Endodermal cell (in vitro differentiated cells): ENCODE measurements at regions not wholly inside any gene's neighbourhood (a gene's known extent, or its start where the extent isn't known, plus 50 kb on each side); places are given as distances from the start of the nearest gene placed in this dataset.

Source experiments
- DNase-seq: peaks from one replicate; pipeline ENCODE4 v3.0.0-alpha.2; 2017
- H3K27ac ChIP-seq: 2 replicates; pipeline ENCODE4 v1.5.1; 2013; ENCODE audit warnings: mild to moderate bottlenecking, low read depth, low read length, moderate library complexity
- H3K27me3 ChIP-seq: 2 replicates; pipeline ENCODE4 v1.6.1; 2013; ENCODE audit warnings: mild to moderate bottlenecking, low read length, moderate library complexity; ENCODE audit not compliant: insufficient read depth, control insufficient read depth, poor library complexity, severe bottlenecking
- H3K36me3 ChIP-seq: 2 replicates; pipeline ENCODE4 v1.7.0; 2013; ENCODE audit warnings: mild to moderate bottlenecking, low read length, moderate library complexity; ENCODE audit not compliant: control insufficient read depth, insufficient read depth
- H3K4me1 ChIP-seq: one replicate; pipeline ENCODE4 v1.7.0; 2013; ENCODE audit warnings: low read length; ENCODE audit not compliant: control insufficient read depth, insufficient read depth
- H3K4me3 ChIP-seq: 2 replicates; pipeline ENCODE4 v1.5.1; 2013; ENCODE audit warnings: mild to moderate bottlenecking, low read length, moderate library complexity
- H3K9ac ChIP-seq: 2 replicates; pipeline ENCODE4 v1.6.1; 2013; ENCODE audit warnings: mild to moderate bottlenecking, low read length, moderate library complexity; ENCODE audit not compliant: poor library complexity, severe bottlenecking; ENCODE audit errors: extremely low read depth
- H3K9me3 ChIP-seq: 2 replicates; pipeline ENCODE4 v1.6.1; 2013; ENCODE audit warnings: mild to moderate bottlenecking, low read length, moderate library complexity; ENCODE audit not compliant: control insufficient read depth
- H3K27ac Mint-ChIP-seq: 2 replicates; pipeline ENCODE4 v1.8.0; 2020; ENCODE audit warnings: mixed read lengths
- H3K27me3 Mint-ChIP-seq: 2 replicates; pipeline ENCODE4 v1.8.0; 2021; ENCODE audit warnings: mild to moderate bottlenecking, mixed read lengths; ENCODE audit not compliant: insufficient read depth
- H3K36me3 Mint-ChIP-seq: 2 replicates; pipeline ENCODE4 v1.8.0; 2020; ENCODE audit warnings: low read depth, mixed read lengths
- H3K4me1 Mint-ChIP-seq: 2 replicates; pipeline ENCODE4 v1.8.0; 2020; ENCODE audit warnings: mixed read lengths
- H3K4me3 Mint-ChIP-seq: 2 replicates; pipeline ENCODE4 v1.8.0; 2020; ENCODE audit warnings: mild to moderate bottlenecking, moderate library complexity, mixed read lengths
- H3K9me3 Mint-ChIP-seq: 2 replicates; pipeline ENCODE4 v1.8.0; 2020; ENCODE audit warnings: mild to moderate bottlenecking, mixed read lengths
- WGBS, 2 experiments: methylation state at CpG; one replicate each; pipeline versions ENCODE4 v1.1.5 to v1.1.7; 2013; ENCODE audit warnings: missing lambda C conversion rate in 2 of 2, mixed read lengths in 1 of 2; ENCODE audit not compliant: insufficient coverage in 1 of 2, insufficient read length in 1 of 2; 5-methylcytosine and 5-hydroxymethylcytosine counted together
- TF ChIP-seq, protein P1 (sequence below): fragments of 200-600 bp; sonication (generic); conservative IDR thresholded peaks from 2 replicates; pipeline ENCODE4 v1.5.0; 2021; ENCODE audit warnings: antibody characterized with exemption, mild to moderate bottlenecking

GRCh38 chr4:23590431-23590830, 299.4 kb downstream of the PPARGC1A start:
- Mint-ChIP-seq H3K4me1 (no peaks in the 10 kb centered on the region), H3K36me3 (no peaks in the 10 kb centered on the region), H3K27me3 (no peaks in the 10 kb centered on the region), H3K9me3 (peaks cover 35% of the 10 kb centered on the region), H3K27ac (no peak overlapping the region), H3K4me3 (no peak overlapping the region)
- Histone ChIP-seq H3K9ac (no peak overlapping the region), H3K9me3 (peaks cover 40% of the 10 kb centered on the region), H3K27me3 (no peaks in the 10 kb centered on the region), H3K36me3 (no peaks in the 10 kb centered on the region), H3K4me3 (no peak overlapping the region), H3K4me1 (no peaks in the 10 kb centered on the region), H3K27ac (no peak overlapping the region)
- 40 to 65% methylated on average over 1 to 2 of the region's 2 CpGs for WGBS, 2 experiments
- TF ChIP-seq, protein P1, sequence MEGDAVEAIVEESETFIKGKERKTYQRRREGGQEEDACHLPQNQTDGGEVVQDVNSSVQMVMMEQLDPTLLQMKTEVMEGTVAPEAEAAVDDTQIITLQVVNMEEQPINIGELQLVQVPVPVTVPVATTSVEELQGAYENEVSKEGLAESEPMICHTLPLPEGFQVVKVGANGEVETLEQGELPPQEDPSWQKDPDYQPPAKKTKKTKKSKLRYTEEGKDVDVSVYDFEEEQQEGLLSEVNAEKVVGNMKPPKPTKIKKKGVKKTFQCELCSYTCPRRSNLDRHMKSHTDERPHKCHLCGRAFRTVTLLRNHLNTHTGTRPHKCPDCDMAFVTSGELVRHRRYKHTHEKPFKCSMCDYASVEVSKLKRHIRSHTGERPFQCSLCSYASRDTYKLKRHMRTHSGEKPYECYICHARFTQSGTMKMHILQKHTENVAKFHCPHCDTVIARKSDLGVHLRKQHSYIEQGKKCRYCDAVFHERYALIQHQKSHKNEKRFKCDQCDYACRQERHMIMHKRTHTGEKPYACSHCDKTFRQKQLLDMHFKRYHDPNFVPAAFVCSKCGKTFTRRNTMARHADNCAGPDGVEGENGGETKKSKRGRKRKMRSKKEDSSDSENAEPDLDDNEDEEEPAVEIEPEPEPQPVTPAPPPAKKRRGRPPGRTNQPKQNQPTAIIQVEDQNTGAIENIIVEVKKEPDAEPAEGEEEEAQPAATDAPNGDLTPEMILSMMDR = no peak
- DNase-seq = no peak

DNA sequence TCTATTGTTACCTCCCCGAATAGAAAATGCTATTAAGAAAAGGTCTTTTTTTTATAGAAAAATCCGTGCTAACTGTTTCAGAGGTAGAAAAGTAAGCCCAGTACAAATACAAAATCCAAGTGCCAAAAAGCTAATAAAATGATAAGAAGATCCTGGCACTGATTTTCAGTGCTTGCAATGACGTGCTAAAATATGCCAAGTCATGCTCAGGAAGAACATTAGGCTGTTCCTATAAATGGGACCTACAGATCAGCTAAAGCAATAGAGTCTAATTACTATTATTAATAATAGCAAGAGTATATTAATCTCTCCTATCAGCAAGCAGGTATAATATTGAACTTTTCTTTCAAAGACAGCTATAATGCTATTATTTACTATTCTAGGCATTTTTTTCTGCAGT, 305.8 kb downstream of the PPARGC1A start:
- H3K4me1 ChIP-seq = no peaks in the 10 kb centered on the region
- H3K4me1 Mint-ChIP-seq = peaks cover 11% of the 10 kb centered on the region
- H3K36me3 ChIP-seq = no peaks in the 10 kb centered on the region
- no peaks in the 10 kb centered on the region for H3K27me3 ChIP-seq
- H3K9me3 Mint-ChIP-seq = peaks cover 4% of the 10 kb centered on the region
- DNase-seq = no peak
- peaks cover 9% of the 10 kb centered on the region for H3K9me3 ChIP-seq
- H3K4me3 Mint-ChIP-seq = no peak overlapping the region
- TF ChIP-seq, protein P1 = no peak
- H3K27ac Mint-ChIP-seq = no peak overlapping the region
- H3K27ac ChIP-seq = no peak overlapping the region
- no peaks in the 10 kb centered on the region for H3K36me3 Mint-ChIP-seq
- no peak overlapping the region for H3K9ac ChIP-seq
- WGBS, 2 experiments = 69 to 100% methylated on average over 1 to 3 of the region's 3 CpGs
- H3K27me3 Mint-ChIP-seq = no peaks in the 10 kb centered on the region
- H3K4me3 ChIP-seq = no peak overlapping the region

DNA sequence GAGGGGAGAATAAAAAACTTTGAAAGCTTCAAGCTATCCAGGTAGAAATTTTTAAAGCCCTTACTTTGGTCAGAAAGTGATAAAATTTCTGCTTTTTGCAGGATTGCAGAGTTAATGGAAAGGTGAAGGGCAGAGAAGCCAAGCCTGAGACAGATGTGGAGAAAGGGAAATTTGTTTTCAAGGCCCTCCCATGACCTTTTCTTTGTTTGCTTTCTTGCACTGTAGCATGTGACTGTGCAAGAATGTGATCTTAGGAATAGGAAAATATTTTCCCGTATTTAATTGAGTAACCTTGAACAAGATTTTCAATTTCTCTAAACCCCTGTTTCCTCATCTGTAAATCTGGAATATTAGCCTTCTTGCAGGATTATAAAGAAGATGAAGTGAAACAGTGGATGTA, 307.2 kb downstream of the PPARGC1A start:
- whole genome bisulfite sequencing, 2 experiments = 83% methylated on average over 1 of the region's 1 CpG; no CpG with 5 or more reads in 1 of the 2 experiments

More for the DNA sequence above, 307.2 kb downstream of the PPARGC1A start:
- H3K27ac ChIP-seq = no peak overlapping the region
- Mint-ChIP-seq H3K9me3 (no peaks in the 10 kb centered on the region), H3K27ac (no peak overlapping the region), H3K4me3 (no peak overlapping the region), H3K4me1 (peaks cover 11% of the 10 kb centered on the region), H3K27me3 (no peaks in the 10 kb centered on the region), H3K36me3 (no peaks in the 10 kb centered on the region)
- no peaks in the 10 kb centered on the region for H3K27me3 ChIP-seq
- TF ChIP-seq, protein P1 = no peak
- no peaks in the 10 kb centered on the region for H3K9me3 ChIP-seq
- no peak overlapping the region for H3K9ac ChIP-seq
- H3K36me3 ChIP-seq = no peaks in the 10 kb centered on the region
- H3K4me1 ChIP-seq = peaks cover 2% of the 10 kb centered on the region
- no peak for DNase-seq
- H3K4me3 ChIP-seq = no peak overlapping the region
